Vagina (tissue), 2 donors: ENCODE measurements at regions not wholly inside any gene's neighbourhood (a gene's known extent, or its start where the extent isn't known, plus 50 kb on each side); places are given as distances from the start of the nearest gene placed in this dataset.

ENCODE experiments used
- CTCF ChIP-seq, 3 experiments: fragments of 450-650 bp in 2 of 3; fragments of 200-600 bp in 1 of 3; sonication (generic) in 1 of 3; IDR thresholded peaks; one replicate each; pipeline ENCODE4 v1.5.1; 2017 to 2019; ENCODE audit warnings: antibody characterized with exemption in 3 of 3, mild to moderate bottlenecking in 2 of 3, moderate library complexity in 2 of 3
- POLR2A ChIP-seq, 2 donors: fragments of 450-650 bp; IDR thresholded peaks; one replicate each; pipeline ENCODE4 v1.6.1; 2017; ENCODE audit warnings: antibody characterized with exemption in 2 of 2, mild to moderate bottlenecking in 2 of 2, moderate library complexity in 2 of 2
- POLR2AphosphoS5 ChIP-seq, 2 donors: sonication (generic); formaldehyde crosslinking; IDR thresholded peaks; one replicate each; pipeline ENCODE4 v1.9.0; 2017; ENCODE audit warnings: antibody characterized with exemption in 2 of 2, mild to moderate bottlenecking in 2 of 2, low read depth in 1 of 2; ENCODE audit not compliant: insufficient read depth in 1 of 2

DNA sequence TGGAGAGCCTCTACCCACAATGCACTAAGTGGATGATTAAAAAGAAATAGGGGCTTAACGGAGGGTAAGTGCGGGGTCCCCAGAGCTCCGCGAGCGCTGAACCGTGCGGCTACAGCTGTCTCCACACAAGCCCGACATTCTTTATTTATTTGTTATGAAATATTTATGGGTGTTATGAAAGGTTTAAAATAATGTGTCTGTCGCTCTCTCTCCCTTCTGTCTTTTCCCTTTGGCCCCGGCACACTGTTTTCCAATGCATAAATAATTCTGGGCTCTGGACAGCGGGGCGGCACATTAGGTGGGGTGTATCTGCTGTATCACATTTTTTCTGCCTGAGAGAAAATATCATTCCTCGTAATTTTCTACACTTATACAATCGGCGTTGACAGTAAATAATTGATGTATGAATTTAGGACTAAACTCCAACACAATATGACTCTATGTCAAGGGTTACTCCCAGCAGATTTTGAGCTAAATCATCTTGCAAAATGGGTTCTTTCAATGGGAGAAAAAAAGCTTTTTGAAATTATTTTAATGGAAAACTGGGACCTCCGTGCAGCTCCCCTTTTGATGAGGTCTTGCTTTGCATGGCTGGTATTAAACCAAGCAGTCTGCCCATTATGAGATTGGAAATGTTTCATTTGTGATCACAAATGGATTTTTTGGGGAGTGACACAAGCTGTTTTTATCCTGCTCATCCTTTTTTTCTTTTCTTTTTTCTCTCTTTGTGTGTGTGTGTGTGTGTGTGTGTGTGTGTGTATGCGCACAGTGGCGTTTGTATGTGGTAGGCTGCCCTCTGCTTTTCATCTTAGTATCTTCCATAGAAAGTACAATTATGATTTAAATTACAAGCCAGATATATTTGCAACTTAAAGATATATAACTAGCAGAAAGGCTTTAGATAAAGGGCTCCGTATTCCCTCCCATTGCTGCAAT is 370.6 kb upstream of the IRX4 start:
- no peak for TF ChIP-seq CTCF (IDR thresholded peaks at IDR 0.05)
- TF ChIP-seq POLR2AphosphoS5 (IDR thresholded peaks at IDR 0.05; ENCODE audit: insufficient read depth in 1 of 2, low read depth in 1 of 2), result no peak
- no peak for TF ChIP-seq POLR2A (IDR thresholded peaks at IDR 0.05)
